Activated B cell treated with CpG ODN at 0.5 μM for 24 hours (primary cell): ENCODE measurements at regions not wholly inside any gene's neighbourhood (a gene's known extent, or its start where the extent isn't known, plus 50 kb on each side); places are given as distances from the start of the nearest gene placed in this dataset.

ENCODE experiments used
- ATAC-seq: fragments of 200-7000 bp; cut with Tn5 transposase; one replicate; pipeline ENCODE4 v1.10.0; 2021; ENCODE audit warnings: low read depth, mild to moderate bottlenecking, moderate library complexity
- CTCF ChIA-PET: fragments of 350-600 bp; sonication (Branson Sonifier 250); formaldehyde crosslinking; loops from one replicate; lab custom pipeline; 2021; ENCODE audit warnings: antibody characterized with exemption; lab: Charles Lee
- POLR2A ChIA-PET: fragments of 350-600 bp; sonication (Branson Sonifier 250); formaldehyde crosslinking; loops from one replicate; lab custom pipeline; 2021; ENCODE audit warnings: antibody characterized with exemption; lab: Charles Lee
- DNase-seq: peaks from one replicate; pipeline ENCODE4 v3.0.0; 2022
- H3K27ac Mint-ChIP-seq: one replicate; pipeline ENCODE4 v1.8.0; 2020; ENCODE audit warnings: mixed read lengths
- H3K27me3 Mint-ChIP-seq: one replicate; pipeline ENCODE4 v1.8.0; 2021; ENCODE audit warnings: mixed read lengths
- H3K36me3 Mint-ChIP-seq: one replicate; pipeline ENCODE4 v1.8.0; 2021; ENCODE audit warnings: low read depth, mixed read lengths
- H3K4me1 Mint-ChIP-seq: one replicate; pipeline ENCODE4 v1.8.0; 2021; ENCODE audit warnings: mixed read lengths
- H3K4me3 Mint-ChIP-seq: one replicate; pipeline ENCODE4 v1.8.0; 2020; ENCODE audit warnings: mild to moderate bottlenecking, mixed read lengths
- H3K9me3 Mint-ChIP-seq: one replicate; pipeline ENCODE4 v1.8.0; 2020; ENCODE audit warnings: mixed read lengths
- intact Hi-C: fragments of 100-400 bp; cut with micrococcal nuclease; formaldehyde crosslinking; loops from one replicate; pipeline ENCODE4 v1.15.1; 2024
- TF ChIP-seq, protein P1 (sequence below): fragments of 200-600 bp; IDR thresholded peaks from one replicate; pipeline ENCODE4 v1.8.0; 2022; ENCODE audit warnings: antibody characterized with exemption, mild to moderate bottlenecking

DNA sequence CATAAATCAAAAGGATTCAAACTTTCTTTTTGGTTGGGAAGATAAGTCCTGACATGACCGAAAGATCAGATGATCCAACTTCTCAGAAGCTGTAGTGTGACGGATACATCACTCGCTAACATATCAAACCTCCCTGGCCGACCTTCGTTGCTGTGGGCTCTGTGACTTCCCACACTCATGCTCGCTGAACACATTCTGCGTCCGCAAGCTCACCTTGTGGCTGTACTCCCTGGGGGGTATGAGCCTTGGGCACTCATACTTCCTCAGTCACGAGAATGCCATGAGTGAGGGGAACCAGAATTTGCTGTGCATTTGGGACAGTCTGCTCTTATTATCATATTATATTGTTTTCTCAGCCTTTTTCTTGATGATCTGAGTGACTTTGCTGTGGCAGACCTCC lies 105.4 kb downstream of the RWDD3 start:
- H3K4me3 Mint-ChIP-seq = no peak overlapping the region
- POLR2A ChIA-PET = no interaction called here

DNA sequence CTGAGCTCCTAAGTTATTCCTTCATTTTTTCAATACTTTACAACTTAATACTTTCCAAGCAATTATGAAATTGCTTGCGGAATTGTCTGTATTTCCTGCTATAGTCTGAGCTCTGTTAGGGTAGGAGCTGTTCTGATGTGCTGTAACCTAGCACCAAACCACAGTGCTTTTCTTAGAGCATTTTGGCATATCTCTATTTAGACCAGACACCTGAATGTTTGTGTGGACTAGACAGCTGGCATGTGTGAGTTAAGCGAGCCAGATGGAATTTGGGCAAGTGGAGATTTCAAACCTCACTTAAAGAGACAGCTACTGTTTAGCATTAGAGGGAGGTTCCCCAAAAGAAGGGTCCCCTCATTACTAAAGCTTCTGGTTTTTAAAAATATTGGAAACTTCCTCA lies 106.1 kb downstream of the RWDD3 start:
- Mint-ChIP-seq H3K9me3 (peaks cover 3% of the 10 kb centered on the region), H3K27ac (no peak overlapping the region), H3K4me3 (no peak overlapping the region), H3K4me1 (no peaks in the 10 kb centered on the region), H3K36me3 (no peaks in the 10 kb centered on the region), H3K27me3 (peaks cover 3% of the 10 kb centered on the region)
- ATAC-seq (no peak), DNase-seq (no peak)
- TF ChIP-seq, protein P1, sequence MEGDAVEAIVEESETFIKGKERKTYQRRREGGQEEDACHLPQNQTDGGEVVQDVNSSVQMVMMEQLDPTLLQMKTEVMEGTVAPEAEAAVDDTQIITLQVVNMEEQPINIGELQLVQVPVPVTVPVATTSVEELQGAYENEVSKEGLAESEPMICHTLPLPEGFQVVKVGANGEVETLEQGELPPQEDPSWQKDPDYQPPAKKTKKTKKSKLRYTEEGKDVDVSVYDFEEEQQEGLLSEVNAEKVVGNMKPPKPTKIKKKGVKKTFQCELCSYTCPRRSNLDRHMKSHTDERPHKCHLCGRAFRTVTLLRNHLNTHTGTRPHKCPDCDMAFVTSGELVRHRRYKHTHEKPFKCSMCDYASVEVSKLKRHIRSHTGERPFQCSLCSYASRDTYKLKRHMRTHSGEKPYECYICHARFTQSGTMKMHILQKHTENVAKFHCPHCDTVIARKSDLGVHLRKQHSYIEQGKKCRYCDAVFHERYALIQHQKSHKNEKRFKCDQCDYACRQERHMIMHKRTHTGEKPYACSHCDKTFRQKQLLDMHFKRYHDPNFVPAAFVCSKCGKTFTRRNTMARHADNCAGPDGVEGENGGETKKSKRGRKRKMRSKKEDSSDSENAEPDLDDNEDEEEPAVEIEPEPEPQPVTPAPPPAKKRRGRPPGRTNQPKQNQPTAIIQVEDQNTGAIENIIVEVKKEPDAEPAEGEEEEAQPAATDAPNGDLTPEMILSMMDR = no peak
- CTCF ChIA-PET = no interaction called here
- POLR2A ChIA-PET = no interaction called here
- intact Hi-C loops = no loop called here

More for the DNA sequence above, 105.4 kb downstream of the RWDD3 start:
- Mint-ChIP-seq H3K4me1 (no peaks in the 10 kb centered on the region), H3K9me3 (no peaks in the 10 kb centered on the region), H3K36me3 (no peaks in the 10 kb centered on the region), H3K27ac (no peak overlapping the region), H3K27me3 (no peaks in the 10 kb centered on the region)
- CTCF ChIA-PET = no interaction called here
- TF ChIP-seq, protein P1 = no peak
- no peak for DNase-seq
- ATAC-seq = no peak
- intact Hi-C loops = no loop called here

DNA sequence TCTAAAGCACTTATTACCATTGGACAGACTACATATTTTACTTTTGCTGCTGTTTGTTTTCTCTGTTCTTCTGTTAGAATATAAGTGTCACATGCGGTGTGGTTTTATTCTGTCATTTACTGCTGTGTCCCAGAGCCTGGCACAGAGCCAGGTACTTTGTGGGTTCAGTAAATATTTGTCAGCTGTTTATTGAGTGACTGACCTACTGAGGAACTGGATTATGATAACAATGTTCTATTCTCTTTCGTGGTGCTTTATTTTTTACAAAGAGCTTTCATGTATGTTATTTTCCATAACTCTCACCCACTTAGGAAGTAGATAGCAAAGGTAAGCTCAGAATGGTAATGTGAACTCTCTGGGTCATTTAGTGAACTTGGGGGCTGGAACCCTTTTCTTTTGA lies 118.8 kb downstream of the RWDD3 start:
- no peak for ATAC-seq
- no peaks in the 10 kb centered on the region for H3K27me3 Mint-ChIP-seq
- TF ChIP-seq, protein P1 = no peak
- no peaks in the 10 kb centered on the region for H3K9me3 Mint-ChIP-seq
- intact Hi-C loops = no loop called here
- no peaks in the 10 kb centered on the region for H3K4me1 Mint-ChIP-seq
- no peak for DNase-seq
- no peak overlapping the region for H3K4me3 Mint-ChIP-seq
- ChIA-PET CTCF (no interaction called here), POLR2A (no interaction called here)
- H3K36me3 Mint-ChIP-seq = no peaks in the 10 kb centered on the region
- H3K27ac Mint-ChIP-seq = no peak overlapping the region

DNA sequence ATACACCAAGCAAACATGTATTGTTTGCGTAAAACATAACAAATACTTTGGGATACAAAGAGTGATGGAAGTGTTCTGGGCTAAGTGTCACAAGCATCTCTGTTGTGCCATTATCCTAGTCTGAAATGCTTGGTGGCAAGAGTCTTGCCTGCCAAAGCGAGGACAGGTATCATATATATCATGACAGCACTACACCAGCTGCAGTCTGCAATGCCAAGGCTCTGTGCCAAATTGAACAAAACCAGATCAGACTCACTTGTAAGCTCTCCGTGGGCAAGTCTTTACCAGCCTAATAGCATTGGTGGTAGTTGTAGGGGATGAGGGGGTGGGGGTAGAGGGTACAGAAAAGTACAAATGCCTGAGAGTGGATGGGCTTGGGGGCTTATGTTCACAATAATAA lies 119.2 kb downstream of the RWDD3 start:
- POLR2A ChIA-PET = no interaction called here
- ATAC-seq = no peak
- H3K36me3 Mint-ChIP-seq = no peaks in the 10 kb centered on the region
- H3K9me3 Mint-ChIP-seq = no peaks in the 10 kb centered on the region
- TF ChIP-seq, protein P1 = no peak
- H3K27ac Mint-ChIP-seq = no peak overlapping the region
- H3K4me3 Mint-ChIP-seq = no peak overlapping the region
- no peak for DNase-seq
- H3K27me3 Mint-ChIP-seq = no peaks in the 10 kb centered on the region
- intact Hi-C loops = no loop called here
- no peaks in the 10 kb centered on the region for H3K4me1 Mint-ChIP-seq
- CTCF ChIA-PET = no interaction called here

DNA sequence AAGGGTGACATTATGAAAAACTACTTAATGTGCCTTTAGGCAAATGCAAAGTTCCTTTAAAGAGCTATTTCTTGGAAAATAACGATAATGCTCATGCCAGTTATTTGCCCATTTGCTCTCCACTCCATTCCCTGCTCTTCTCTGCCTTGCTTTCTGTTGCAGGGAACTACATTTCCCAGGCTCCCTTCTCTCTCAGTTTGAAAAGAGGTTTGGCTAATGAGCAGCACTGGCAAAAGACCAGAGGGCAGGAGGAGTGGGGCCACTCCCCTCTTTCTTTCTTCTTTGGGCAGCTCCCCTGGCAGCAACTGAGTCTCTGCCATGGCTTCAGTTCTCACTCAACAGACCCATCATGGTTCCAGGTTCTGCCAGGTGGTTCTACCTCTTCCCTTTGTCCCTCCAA lies 130.5 kb downstream of the RWDD3 start:
- TF ChIP-seq, protein P1 = no peak
- no peak for DNase-seq
- no peaks in the 10 kb centered on the region for H3K4me1 Mint-ChIP-seq
- no peak overlapping the region for H3K4me3 Mint-ChIP-seq
- no peak overlapping the region for H3K27ac Mint-ChIP-seq
- POLR2A ChIA-PET = no interaction called here
- ATAC-seq = no peak
- intact Hi-C loops = no loop called here
- CTCF ChIA-PET = no interaction called here
- no peaks in the 10 kb centered on the region for H3K36me3 Mint-ChIP-seq
- H3K27me3 Mint-ChIP-seq = no peaks in the 10 kb centered on the region
- H3K9me3 Mint-ChIP-seq = peaks cover 2% of the 10 kb centered on the region
